Activated CD8-positive, alpha-beta memory T cell treated with anti-CD3 and anti-CD28 coated beads, Interleukin-2, amount 50 U/mL, for 24 hours (primary cell): ENCODE measurements at regions not wholly inside any gene's neighbourhood (a gene's known extent, or its start where the extent isn't known, plus 50 kb on each side); places are given as distances from the start of the nearest gene placed in this dataset.
A peak's percentile ranks its signal among the peaks of the same experiment; 100 is the strongest.
"Not testable (repeated sequence)": the region's sequence is repeated elsewhere in the genome, so short reads cannot be mapped to it uniquely, and the experiment has no call there.

Source experiments
- DNase-seq: peaks from one replicate; pipeline ENCODE4 v3.0.0-alpha.2; 2020; ENCODE audit errors: extremely low read depth

DNA sequence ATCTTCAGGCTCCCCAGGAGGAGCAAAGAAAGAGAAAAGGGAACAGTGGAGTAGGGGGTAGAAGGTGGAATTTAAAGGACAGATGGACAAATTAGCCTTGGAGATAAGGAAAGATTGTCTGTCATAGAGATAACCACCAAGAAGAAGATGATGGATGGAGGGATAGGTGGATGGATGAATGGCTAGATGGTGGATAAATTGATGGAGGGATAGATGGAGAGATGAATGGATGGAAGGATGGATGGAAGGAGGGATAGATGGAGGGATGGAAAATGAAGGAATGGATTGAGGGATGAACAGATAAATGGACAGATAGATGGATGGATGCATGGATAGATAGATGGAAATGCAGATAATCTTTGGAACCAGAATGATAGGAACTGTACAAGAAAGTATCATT, 102.8 kb downstream of the TNFAIP3 start:
- no peak for DNase-seq

DNA sequence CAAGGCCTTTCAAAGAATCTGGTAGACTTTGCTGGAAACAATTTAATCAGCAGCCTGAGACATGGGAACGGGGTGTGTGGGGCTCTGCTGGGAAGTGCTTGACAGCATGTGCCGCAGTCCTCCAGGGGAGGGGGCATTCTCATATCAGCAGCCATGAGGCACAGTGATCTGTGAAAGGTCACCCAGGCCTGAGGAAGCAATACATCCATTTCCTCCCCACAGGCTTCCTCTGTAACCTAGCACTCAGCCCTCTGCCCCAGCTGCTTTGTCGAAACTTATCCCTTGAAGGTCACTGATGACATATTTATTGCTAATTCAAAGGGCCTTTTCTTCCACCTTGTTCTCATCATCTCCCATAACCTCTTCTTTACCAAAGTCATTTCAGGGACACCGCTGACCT, 103.3 kb downstream of the TNFAIP3 start:
- DNase-seq, result no peak

DNA sequence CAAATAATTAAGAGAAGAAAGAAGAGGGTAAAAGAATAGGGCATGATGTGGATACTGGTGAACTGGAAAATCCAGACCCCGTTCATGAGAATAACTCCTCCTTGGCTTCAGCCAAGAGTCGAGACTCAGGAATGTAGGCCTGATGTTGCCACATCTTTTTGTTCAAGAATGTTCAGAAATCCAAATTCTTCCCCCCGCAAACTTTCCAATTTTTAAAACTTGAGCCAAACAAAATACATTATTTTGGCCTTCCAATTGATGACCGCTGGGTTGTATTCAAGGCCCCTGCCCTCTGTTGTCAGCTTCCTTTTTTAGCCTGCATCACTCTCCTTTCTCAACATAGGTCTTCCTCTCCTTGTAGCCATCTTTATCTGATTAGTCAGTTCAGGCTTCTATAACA, 106.1 kb downstream of the TNFAIP3 start:
- DNase-seq, result no peak

DNA sequence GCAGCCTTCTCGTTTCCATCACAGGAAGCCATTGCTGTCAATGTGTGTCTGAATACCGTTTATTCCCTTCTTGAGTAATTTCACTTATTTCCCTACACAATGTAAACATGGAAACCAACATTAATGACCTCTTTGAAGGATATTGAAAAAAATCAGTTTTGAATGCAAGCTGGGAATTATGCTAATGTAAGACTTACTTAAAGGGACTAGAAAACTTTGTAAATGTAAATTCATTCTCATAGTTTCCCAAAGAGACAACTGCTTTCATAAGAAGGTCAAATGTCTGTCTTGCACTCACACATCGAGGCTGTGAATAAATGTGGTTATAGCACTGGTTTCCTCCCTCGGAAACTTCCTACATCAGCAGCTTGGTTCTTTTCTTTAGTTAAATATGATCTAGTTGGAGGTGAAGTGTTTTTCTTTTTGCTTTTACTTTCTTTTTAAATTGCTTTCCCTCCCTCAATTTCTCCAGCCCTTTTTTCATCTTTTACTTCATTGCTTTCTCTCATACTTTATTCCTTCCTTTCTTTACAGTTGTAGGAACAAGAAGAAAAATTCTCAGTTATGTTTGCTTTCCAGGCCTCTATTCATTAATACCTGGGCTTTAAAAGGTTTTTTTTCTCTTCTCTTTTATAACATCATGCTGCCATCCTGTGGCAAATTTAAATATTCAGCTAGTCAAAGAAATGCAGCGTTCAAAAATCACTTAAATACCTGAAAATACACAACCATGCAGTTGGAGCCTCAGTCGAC, 108.3 kb downstream of the TNFAIP3 start:
- no peak for DNase-seq

DNA sequence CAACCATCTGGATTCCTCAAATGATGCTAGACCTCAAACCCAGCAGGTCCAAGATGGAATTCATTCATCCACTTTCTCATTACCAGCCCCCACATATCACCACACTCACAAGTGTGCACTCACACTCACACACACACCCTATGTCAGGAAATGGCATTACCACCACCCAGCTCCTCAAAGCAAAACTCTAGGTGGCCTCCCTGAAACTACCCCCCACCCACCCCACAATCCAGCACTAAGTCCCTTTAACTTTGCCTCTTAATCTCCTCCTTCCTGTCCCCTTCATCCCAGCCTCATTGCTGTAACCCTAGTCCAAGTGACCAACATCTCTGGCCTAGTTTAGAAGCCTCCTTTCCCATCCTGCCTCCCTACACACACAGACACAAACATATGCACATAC, 109.4 kb downstream of the TNFAIP3 start:
- DNase-seq, result no peak

DNA sequence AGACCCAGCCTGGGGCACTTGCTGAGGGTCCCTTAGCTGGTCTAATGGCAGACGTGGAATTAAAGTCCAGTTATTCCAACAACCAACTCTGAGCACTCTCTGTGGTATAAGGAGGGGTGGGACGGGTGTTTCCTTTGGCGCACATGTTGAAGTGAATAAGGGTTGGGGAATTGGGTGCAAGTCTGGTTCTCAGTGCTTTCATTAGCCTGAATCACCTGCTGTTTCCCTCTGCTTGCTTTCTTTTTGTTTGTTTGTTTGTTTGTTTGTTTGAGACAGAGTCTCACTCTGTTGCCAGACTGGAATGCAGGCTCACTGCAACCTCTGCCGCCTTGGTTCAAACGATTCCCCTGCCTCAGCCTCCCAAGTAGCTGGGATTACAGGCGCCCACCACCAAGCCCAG, 110.1 kb downstream of the TNFAIP3 start:
- no peak for DNase-seq

DNA sequence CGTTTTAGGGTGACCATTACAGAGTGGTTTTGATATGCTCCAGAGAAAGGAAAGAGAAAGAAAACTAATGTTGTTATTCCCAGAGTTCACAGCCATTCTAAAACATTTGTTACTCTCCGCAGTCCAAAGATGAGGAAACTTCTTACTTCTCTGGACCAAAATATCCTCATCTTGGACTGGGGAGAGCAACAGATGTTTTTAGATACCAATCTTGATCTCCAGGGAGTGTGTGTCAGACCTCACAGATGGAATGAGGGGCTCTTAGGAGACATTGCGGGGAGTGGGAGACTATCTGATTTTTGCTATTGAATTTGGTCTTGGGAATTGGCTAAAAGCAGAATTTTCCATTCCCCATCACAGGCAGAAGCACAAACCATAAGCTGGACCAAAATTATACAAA, 110.8 kb downstream of the TNFAIP3 start:
- DNase-seq, result no peak

DNA sequence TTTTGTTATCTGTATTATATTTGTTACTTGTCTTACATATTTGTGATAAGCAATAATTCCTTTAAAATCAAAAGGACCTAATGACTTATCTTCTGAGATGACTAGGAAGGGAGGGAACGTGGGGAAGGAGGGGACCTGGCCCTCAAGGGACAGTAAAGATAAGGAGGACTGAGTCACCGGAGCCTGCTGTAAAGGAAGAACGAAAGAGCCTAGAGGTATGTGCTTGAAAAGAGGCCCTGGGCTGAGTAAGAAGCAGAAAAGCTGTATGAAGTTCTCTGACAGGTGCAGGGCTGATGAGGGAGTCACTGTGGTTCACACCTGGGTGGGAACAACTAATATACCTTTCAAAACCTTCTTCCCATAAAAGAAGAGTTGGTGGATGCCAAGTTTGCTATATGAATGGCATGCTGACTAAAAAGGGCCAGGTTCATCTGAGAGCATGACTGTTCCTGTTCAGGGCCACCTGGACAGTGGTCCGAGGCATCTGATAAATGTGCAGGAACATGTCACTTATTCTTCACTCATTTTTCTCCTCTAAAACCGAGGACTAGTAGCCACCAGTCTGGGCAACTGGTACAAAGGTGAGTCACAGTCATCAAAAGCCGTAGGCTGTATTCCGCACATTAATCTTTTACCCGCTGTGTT, 111.3 kb downstream of the TNFAIP3 start:
- no peak for DNase-seq

DNA sequence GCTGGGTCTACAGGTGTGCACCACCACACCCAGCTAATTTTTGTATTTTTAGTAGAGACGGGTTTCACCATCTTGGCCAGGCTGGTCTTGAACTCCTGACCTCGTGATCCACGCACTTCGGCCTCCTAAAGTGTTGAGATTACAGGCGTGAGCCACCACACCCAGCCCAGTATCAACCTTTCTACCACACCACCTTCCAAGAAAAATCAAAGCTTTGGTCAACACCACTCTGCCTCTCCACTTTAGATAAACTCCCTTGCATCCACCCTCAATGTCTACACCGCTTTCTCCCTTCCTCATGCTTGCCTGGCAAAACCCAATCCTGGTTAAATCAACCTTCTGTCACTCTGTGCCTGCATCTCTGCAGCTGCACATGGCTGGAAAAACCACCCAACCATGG, 112.2 kb downstream of the TNFAIP3 start:
- not testable (repeated sequence) for DNase-seq

DNA sequence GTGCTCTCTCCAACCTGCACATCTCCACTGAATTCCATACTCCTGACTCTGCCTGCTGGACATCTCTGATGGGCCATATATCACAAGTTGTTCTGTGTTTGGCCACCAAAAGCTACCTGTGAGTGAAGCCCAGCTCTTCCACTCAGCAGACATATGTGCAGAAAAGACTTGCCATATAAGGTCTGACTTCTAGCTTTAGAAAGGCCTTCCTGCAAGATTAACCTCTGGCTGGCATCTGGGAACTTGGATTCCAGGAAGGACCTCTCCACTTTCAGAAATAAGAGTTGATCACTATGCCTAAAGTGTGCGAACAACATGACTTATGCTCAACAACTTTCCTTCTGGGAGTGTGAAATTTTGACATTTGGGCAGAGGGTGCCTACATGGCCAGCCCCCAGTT, 113.7 kb downstream of the TNFAIP3 start:
- DNase-seq, result no peak

DNA sequence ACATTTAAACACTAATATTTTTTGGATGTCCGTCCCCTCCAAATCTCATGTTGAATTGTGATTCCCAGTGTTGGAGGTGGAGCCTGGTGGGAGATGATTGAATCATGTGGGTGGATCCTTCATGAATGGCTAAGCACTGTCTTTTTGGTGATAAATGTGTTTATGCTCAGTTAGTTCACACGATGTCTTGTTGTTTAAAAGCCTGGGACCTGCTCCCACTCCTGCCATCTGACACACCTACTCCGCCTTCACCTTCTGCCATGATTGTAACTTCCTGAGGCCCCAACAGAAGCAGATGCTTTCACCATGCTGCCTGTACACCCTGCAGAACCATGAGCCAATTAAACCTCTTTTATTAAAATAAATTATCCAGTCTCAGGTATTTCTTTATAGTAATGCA, 114.7 kb downstream of the TNFAIP3 start:
- DNase-seq, result no peak

DNA sequence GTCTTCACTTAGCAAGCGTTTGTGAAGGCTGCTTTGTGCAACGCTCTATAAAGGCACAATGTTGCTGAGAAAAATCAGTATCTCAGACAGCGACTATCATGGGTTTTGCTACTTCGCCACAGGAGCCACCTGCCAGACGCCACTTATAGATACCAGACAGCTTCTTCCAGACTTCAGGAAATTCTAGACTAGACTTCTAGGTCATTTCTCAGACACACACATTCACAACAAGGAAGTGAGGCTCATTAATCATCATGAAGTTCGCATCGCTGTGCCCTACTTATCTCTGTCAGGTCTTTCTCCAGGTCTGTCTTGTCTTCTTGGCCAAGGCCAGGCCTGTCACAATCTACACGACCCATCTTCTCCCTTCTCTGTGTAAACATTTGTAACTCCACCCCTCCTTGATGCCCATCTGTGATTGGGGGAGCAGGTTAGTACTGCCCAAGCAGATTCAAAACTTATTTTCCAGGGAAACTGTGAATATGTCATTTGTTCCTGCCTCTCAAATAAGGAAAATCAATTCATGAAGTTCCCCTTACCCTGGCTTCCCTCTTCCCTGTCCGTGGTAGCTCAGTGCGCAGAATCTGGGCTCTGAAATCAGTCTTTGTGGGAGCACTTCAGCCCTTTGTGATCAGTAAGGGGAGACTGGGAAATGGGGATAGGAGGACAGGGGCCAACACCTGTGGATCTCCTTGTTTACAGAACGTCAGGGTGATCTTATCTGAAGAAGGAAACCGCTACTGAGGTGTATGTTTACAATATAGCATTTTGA, 115.5 kb downstream of the TNFAIP3 start:
- DNase-seq, result no peak

DNA sequence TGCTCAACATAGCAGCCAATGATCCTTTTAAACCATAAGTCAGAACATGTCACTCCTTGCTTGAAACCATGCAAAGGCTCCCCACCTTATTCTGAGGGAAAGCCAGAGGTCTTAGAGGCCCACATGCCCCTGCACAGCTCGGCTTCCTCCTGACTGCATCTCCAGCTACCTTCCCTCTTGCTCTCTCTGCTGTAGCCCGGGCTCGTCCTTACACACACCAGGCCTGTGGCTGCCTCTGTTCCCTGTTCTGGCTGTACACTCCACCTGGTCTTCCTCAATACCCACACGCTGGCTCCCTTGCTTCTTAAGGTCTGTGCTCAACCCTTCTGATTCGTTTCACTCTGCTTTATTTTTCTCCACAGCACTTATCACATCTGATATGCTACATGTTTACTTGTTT, 116.2 kb downstream of the TNFAIP3 start:
- DNase-seq, result no peak

DNA sequence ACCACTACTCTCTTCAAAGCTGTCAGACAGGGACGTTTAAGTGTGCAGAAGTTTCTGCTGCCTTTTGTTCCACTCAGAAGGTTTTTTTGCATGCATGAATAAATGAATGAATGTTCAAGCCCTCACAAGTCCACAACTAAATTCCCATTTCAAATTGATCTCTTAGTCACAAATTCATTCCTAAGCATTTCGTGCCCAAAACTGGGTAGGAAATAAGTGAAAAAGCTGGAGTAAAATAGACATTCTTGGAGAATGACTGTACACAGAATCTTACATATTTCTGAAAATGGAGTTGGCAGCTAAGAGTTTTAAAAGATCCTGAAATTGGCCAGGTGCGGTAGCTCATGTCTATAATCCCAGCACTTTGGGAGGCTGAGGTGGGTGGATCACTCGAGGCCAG, 117.6 kb downstream of the PERP start:
- DNase-seq, result no peak

DNA sequence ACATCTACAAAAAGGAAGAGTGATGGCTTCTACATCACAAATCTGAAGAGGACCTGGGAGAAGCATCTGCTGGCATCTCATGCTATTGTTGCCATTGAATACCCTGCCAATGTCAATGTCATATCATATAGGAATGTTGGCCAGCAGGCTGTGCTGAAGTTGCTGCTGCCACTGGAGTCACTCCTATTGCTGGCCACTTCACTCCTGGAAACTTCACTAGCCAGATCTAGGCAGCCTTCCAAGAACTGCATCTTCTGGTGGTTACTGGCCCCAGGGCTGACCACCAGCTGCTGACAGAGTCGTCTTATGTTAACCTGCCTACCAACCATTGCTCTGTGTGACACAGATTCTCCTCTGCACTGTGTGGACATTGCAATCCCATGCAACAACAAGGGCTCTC, 111.8 kb downstream of the PERP start:
- no peak for DNase-seq

DNA sequence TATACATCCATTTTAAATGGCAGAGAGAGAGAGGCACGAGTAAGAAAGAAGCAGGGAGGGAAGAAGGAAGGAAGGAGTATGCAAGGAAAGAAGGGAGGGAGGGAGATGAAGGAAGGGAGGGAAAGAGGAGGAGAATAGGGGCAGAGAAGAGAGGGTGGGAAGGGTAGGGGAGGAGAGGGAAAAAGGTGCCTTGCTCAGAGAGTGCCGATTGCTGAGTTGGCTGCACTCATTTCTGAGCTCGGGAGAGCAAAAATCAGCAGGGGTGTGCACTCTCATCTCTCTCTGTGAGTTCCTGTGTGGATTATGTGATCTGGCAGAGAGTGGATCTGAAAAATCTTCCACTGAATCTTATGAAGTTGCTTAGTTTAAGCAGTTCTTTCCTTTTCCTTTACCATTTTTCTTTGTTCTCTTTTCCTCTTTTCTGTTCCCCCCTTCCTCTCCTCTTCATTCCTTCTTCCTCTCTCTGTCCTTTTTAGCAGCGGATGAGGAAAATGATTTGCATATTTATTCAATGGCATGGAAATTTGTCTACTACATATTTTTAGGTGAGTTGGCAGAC, 108.7 kb downstream of the PERP start:
- no peak for DNase-seq

DNA sequence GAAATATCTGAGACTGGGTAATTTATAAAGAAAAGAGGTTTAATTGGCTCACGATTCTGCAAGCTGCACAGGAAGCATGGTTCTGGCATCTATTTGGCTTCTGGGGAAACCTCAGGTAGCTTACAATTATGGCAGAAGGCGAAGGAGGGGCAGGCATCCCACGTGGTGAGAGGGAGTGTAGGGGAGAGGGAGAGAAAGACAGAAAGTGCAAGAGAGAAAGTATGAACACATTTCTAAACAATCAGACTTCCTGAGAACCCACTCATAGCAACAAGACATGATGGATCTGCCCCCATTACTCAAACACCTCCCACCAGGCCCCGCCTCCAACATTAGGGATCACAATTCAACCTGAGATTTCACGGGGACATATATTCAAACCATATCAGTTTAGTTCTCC, 107.4 kb downstream of the PERP start:
- DNase-seq, result no peak

DNA sequence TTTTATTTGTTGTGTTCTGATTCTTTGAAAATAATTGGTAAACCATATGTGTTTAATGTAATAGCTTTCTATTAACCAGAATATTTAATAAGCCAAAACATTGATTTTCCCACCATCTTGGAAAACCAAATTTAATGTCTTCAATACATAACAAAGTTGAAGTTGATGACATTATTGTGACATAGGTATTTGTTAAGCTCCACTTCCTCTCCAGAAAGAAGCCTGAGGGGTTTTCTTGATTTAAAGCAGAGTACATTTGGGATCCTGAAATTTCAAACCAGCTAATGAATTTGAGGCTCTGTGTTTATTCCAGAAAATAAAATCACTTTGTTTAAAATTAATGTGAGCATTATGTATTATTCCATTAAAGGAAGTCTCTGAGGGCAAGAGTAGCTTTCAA, 106.3 kb downstream of the PERP start:
- no peak for DNase-seq

DNA sequence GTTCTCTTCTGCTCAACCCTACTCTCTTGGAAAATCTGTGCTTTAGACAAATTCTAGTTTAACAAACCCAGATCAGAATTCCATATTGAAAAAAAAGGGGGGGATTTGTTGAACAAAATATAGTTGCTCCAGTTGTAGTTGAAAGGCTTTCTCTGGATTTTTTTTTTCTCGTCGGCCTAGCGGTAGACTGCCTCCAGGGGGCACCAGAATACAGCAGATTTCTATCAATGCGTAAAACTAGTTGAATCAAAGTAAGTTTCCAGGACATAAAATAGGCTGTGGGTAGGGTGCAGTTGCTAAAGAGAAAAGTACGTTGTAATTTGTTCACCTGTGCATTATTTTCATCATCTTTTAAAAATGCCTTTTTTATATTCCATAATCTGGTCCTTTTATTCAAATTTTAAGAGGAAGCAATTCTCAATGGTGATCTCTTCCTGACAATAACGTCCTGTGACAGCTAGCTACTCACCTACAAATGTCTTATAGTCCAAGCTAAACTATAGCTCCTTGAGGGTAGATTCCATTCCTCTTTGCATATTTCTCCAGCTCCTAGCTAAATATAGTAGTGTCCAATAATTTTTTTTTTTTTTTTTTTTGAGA, 105.4 kb downstream of the PERP start:
- DNase-seq, result peak; percentile 9

DNA sequence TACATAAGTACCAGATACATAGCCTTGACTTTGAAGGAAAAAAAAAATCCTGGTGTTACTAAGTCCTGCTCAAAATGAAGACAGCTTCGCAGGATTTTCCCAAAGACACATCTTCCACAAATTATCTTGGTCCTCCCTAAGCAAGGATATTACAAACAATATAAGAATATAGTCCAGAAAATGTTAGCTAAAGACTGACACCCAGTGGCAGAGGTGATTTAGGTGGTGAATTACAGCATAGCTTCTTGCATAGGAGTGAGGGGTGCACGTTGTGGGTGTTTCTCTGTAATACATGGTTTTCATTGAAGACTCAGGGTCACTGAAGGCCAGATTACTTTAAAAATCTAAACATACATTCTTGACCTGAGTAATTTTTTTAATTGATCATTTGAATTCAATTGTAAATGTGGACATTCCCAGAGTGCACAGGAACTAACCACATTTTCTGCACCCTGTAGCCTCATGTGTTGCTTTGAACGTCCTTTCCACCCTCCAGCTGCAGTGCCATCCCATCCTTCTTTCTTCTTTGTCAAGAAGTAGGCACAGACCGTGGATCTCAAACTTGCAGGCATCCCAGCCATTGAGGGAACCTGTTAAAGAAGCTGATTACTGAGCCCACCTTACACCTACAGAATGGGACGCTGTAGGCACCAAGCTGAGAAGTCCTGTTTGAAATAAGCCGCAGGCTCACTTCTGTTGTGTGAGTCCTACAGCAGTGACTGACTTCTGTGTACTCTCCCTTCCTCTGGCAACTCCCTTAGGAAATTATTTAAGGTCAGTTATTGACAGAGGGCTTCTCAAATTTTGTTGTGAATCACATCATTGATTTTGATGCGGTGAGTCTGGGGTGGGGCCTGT, 102.6 kb downstream of the PERP start:
- DNase-seq, result no peak

DNA sequence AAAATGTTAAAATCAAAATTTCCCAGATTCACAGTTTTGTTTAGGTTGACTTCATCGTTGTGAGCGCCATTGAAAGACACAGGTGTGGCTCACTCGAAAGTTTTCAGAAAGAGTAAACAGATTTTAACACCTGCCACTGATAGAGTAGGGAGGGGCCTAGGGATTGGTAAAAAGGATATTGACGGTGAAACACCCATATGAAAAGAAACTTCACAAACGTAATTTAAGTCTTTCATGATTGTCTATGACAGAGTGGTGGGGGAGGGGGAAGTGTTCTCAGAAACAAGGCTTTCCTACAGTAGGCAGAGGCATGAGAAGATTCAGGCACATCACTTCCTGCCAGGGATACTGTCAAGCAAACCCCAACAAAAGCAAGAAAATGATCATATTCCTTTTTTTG, 101.4 kb downstream of the PERP start:
- no peak for DNase-seq
